GM12878 (cell line): ENCODE measurements at regions not wholly inside any gene's neighbourhood (a gene's known extent, or its start where the extent isn't known, plus 50 kb on each side); places are given as distances from the start of the nearest gene placed in this dataset.

Experiments
- ATAC-seq: fragments of 200-7000 bp; cut with Tn5 transposase; 3 replicates; pipeline ENCODE4 v1.9.1; 2020; ENCODE audit warnings: mild to moderate bottlenecking, moderate library complexity
- BruUV-seq: library from RNA; stranded (reverse); fragments of 400-500 nt; replicated peaks from 2 replicates; lab custom pipeline; 2021; lab: Mats Ljungman, UMichigan
- CTCF ChIA-PET: fragments of 300-600 bp; sonication (Branson Sonifier 250); formaldehyde crosslinking; extraction: SDS; loops from one replicate; lab custom pipeline; 2021; ENCODE audit warnings: inconsistent platforms; lab: Yijun Ruan, JAX
- POLR2A ChIA-PET: fragments of 350-600 bp; formaldehyde crosslinking; extraction: SDS; loops from one replicate; lab custom pipeline; 2021; ENCODE audit warnings: inconsistent platforms; lab: Charles Lee
- RAD21 ChIA-PET: fragments of 300-600 bp; sonication (Branson Sonifier 250); formaldehyde crosslinking; loops from one replicate; lab custom pipeline; 2023; ENCODE audit warnings: antibody characterized with exemption; ENCODE audit not compliant: unreplicated experiment; lab: Charles Lee
- SMC1A ChIA-PET: fragments of 300-600 bp; sonication (Branson Sonifier 250); formaldehyde crosslinking; loops from one replicate; lab custom pipeline; 2023; ENCODE audit not compliant: unreplicated experiment, uncharacterized antibody; lab: Charles Lee
- DNase-seq: peaks from one replicate; pipeline ENCODE4 v3.0.0-alpha.2; 2011; ENCODE audit warnings: low read depth, low spot score
- FAIRE-seq: peaks from 3 replicates; lab custom pipeline; 2011; peaks lifted over from hg19 to GRCh38; lab: Jason Lieb, UNC
- H2AFZ ChIP-seq: 2 replicates; pipeline ENCODE4 v1.6.0; 2011; ENCODE audit warnings: low read depth, low read length, control low read depth; ENCODE audit not compliant: control insufficient read depth
- H3K27ac ChIP-seq: 2 replicates; pipeline ENCODE4 v1.5.1; 2011; ENCODE audit warnings: control low read depth; ENCODE audit not compliant: control insufficient read depth, insufficient read depth
- H3K27me3 ChIP-seq, 2 experiments: replicated peaks in 1 of 2; 2 replicates each; pipeline versions ENCODE4 v1.6.0 to v1.6.1; 2011; ENCODE audit warnings: low read length in 1 of 2; ENCODE audit not compliant: control insufficient read depth in 2 of 2, insufficient read depth in 2 of 2
- H3K36me3 ChIP-seq, 2 experiments: 2 replicates each; pipeline ENCODE4 v1.5.1; 2011; ENCODE audit warnings: low read length in 1 of 2; ENCODE audit not compliant: control insufficient read depth in 2 of 2, insufficient read depth in 2 of 2
- H3K4me1 ChIP-seq: 2 replicates; pipeline ENCODE4 v1.6.1; 2011; ENCODE audit warnings: mild to moderate bottlenecking, low read length, moderate library complexity, mixed read lengths; ENCODE audit not compliant: control insufficient read depth, insufficient read depth
- H3K4me2 ChIP-seq: 2 replicates; pipeline ENCODE4 v1.6.0; 2011; ENCODE audit warnings: control low read depth; ENCODE audit not compliant: control insufficient read depth, insufficient read depth
- H3K4me3 ChIP-seq: fragments of 200-600 bp; sonication (generic); 2 replicates; pipeline ENCODE4 v1.5.1; 2016
- H3K79me2 ChIP-seq: 2 replicates; pipeline ENCODE4 v1.6.0; 2011; ENCODE audit warnings: low read length; ENCODE audit not compliant: control insufficient read depth, insufficient read depth
- H3K9ac ChIP-seq: 2 replicates; pipeline ENCODE4 v1.8.0; 2011; ENCODE audit warnings: low read length, control low read depth, mixed read lengths; ENCODE audit not compliant: control insufficient read depth, insufficient read depth
- H3K9me3 ChIP-seq: replicated peaks from 3 replicates; pipeline ENCODE4 v1.5.1; 2011; ENCODE audit warnings: mild to moderate bottlenecking, low read length; ENCODE audit not compliant: control insufficient read depth, insufficient read depth
- H4K20me1 ChIP-seq: 2 replicates; pipeline ENCODE4 v1.6.0; 2011; ENCODE audit not compliant: control insufficient read depth, insufficient read depth
- BRCA1 ChIP-seq: IDR thresholded peaks from 2 replicates; pipeline ENCODE4 v1.6.1; 2011; ENCODE audit warnings: low read depth, low read length, improper control_type of control experiment
- E4F1 ChIP-seq: fragments of 450-650 bp; IDR thresholded peaks from 2 replicates; pipeline ENCODE4 v1.6.1; 2018; ENCODE audit warnings: borderline replicate concordance, mild to moderate bottlenecking; ENCODE audit not compliant: partially characterized antibody
- EP300 ChIP-seq, 2 experiments: fragments of 150-350 bp in 1 of 2; IDR thresholded peaks; 2 replicates each; pipeline ENCODE4 v1.6.1; 2011 to 2012; ENCODE audit warnings: low read depth in 2 of 2, low read length in 2 of 2, borderline replicate concordance in 1 of 2, improper control_type of control experiment in 1 of 2, inconsistent platforms in 1 of 2; ENCODE audit not compliant: control insufficient read depth in 1 of 2
- GABPA ChIP-seq: IDR thresholded peaks from 2 replicates; pipeline ENCODE4 v1.6.1; 2014; ENCODE audit warnings: antibody characterized with exemption, low read depth, mild to moderate bottlenecking, inconsistent platforms
- IKZF2 ChIP-seq, 2 experiments: fragments of 450-650 bp; IDR thresholded peaks; 2 replicates each; pipeline ENCODE4 v1.6.1; 2017; ENCODE audit warnings: mild to moderate bottlenecking in 2 of 2, moderate library complexity in 2 of 2
- KDM1A ChIP-seq: fragments of 200-600 bp; sonication (generic); IDR thresholded peaks from 2 replicates; pipeline ENCODE4 v1.6.1; 2016; ENCODE audit warnings: borderline replicate concordance
- MXI1 ChIP-seq: fragments of 150-350 bp; IDR thresholded peaks from 2 replicates; pipeline ENCODE4 v1.6.1; 2011; ENCODE audit warnings: low read depth, mild to moderate bottlenecking, inconsistent platforms, low read length, improper control_type of control experiment
- PML ChIP-seq: IDR thresholded peaks from 2 replicates; pipeline ENCODE4 v1.6.1; 2012; ENCODE audit warnings: low read length, inconsistent platforms
- REST ChIP-seq: IDR thresholded peaks from 2 replicates; pipeline ENCODE4 v1.6.1; 2012; ENCODE audit warnings: mild to moderate bottlenecking, low read depth, low read length
- RUNX3 ChIP-seq: IDR thresholded peaks from 2 replicates; pipeline ENCODE4 v1.6.1; 2012; ENCODE audit warnings: low read length, inconsistent platforms
- STAT1 ChIP-seq: fragments of 450-650 bp; conservative IDR thresholded peaks from 2 replicates; pipeline ENCODE4 v1.6.1; 2014; ENCODE audit warnings: antibody characterized with exemption, mild to moderate bottlenecking
- ZNF687 ChIP-seq: fragments of 450-650 bp; IDR thresholded peaks from 2 replicates; pipeline ENCODE4 v1.6.1; 2017; ENCODE audit warnings: mild to moderate bottlenecking, moderate library complexity
- WGBS: methylation state at CpG from one replicate; pipeline ENCODE4 v1.1.6; 2016; ENCODE audit warnings: low lambda C conversion rate; ENCODE audit not compliant: insufficient replicate concordance, insufficient coverage; ENCODE audit errors: missing lambda C conversion rate; 5-methylcytosine and 5-hydroxymethylcytosine counted together
- in situ Hi-C: fragments of 300-500 bp; cut with MboI; formaldehyde crosslinking; loops from 9 replicates; pipeline ENCODE4 v1.14.3; 2018; ENCODE audit warnings: mixed read lengths
- intact Hi-C: fragments of 100-400 bp; cut with micrococcal nuclease; formaldehyde crosslinking; loops from one replicate; pipeline ENCODE4 v1.14.2; 2022; ENCODE audit not compliant: unreplicated experiment

- TF ChIP-seq KDM1A (no peak), IKZF2 (IDR thresholded peaks at IDR 0.05) (no peak), GABPA (no peak), PML (no peak), STAT1 (no peak)
Measured at GRCh38 chr9:135399000-135399649, 80.5 kb upstream of the PPP1R26 start (continued).

- H3K4me3 ChIP-seq, result no peak overlapping the region
- DNase-seq, result no peak
- in situ Hi-C loops, result no loop called here
- H3K36me3 ChIP-seq, result no peaks in the 10 kb centered on the region
- RAD21 ChIA-PET, result no interaction called here
- CTCF ChIA-PET, result no interaction called here
- H3K27me3 ChIP-seq, result no peaks in the 10 kb centered on the region; a peak in 1 of 4 replicates
- WGBS, result 20% methylated on average over 9 of the region's 9 CpGs
- H3K9me3 ChIP-seq, result no peaks in the 10 kb centered on the region; the same call in 2 of the 3 replicates
- no peaks in the 10 kb centered on the region for H3K79me2 ChIP-seq
- no peak overlapping the region for H3K4me2 ChIP-seq
- no peaks in the 10 kb centered on the region for H4K20me1 ChIP-seq
- intact Hi-C loops, result no loop called here
- POLR2A ChIA-PET, result no interaction called here
- no TSS peak for BruUV-seq
- H2AFZ ChIP-seq, result no peak overlapping the region
- SMC1A ChIA-PET, result no interaction called here
- no peaks in the 10 kb centered on the region for H3K4me1 ChIP-seq
- TF ChIP-seq BRCA1, result no peak
- no peak for TF ChIP-seq MXI1
- no peak for TF ChIP-seq REST
- TF ChIP-seq E4F1, result no peak
- no peak for TF ChIP-seq ZNF687
- no peak for TF ChIP-seq EP300 (IDR thresholded peaks at IDR 0.05; ENCODE audit: borderline replicate concordance in 1 of 2, control insufficient read depth in 1 of 2, low read depth in 2 of 2, low read length in 2 of 2)
- no peak for TF ChIP-seq RUNX3
- TF ChIP-seq, all 136 proteins: peak for 0
- no peak overlapping the region for H3K27ac ChIP-seq
- no peak overlapping the region for H3K9ac ChIP-seq
- no peak for ATAC-seq
- no peak for FAIRE-seq
Measured at GRCh38 chr9:135400496-135400895, 79.1 kb upstream of the PPP1R26 start.
